ENCODE measurements at regions not wholly inside any gene's neighbourhood (a gene's known extent, or its start where the extent isn't known, plus 50 kb on each side); places are given as distances from the start of the nearest gene placed in this dataset.

DNA sequence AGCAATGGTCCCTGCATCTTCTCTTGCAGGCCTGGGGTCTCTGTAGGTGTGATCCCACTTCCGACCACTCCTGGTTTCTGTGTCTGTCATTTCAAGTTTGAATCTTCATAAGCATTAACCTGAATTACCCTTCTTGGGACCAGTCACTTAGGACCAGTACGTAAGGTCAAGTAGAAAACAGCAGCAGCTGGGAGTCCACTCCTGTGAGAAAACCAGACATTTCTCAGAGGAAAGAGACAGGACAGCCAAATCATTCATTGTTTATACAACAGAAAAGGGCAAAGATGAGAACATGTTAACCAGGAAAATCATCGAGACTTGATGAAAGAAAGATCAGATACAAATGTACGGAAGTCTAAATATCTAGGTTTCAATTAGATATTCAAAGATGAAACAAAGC lies 163.0 kb downstream of the MREG start:
- Histone ChIP-seq H3K27me3 (no peaks in the 10 kb centered on the region), H3K4me1 (ENCODE audit: insufficient read depth) (peaks cover 2% of the 10 kb centered on the region), H3K9me3 (no peaks in the 10 kb centered on the region), H3K27ac (no peak overlapping the region), H3K36me3 (no peaks in the 10 kb centered on the region), H3K4me3 (no peak overlapping the region)
- intact Hi-C loops (cut with DNase I) = no loop called here
- TF ChIP-seq, protein P1, sequence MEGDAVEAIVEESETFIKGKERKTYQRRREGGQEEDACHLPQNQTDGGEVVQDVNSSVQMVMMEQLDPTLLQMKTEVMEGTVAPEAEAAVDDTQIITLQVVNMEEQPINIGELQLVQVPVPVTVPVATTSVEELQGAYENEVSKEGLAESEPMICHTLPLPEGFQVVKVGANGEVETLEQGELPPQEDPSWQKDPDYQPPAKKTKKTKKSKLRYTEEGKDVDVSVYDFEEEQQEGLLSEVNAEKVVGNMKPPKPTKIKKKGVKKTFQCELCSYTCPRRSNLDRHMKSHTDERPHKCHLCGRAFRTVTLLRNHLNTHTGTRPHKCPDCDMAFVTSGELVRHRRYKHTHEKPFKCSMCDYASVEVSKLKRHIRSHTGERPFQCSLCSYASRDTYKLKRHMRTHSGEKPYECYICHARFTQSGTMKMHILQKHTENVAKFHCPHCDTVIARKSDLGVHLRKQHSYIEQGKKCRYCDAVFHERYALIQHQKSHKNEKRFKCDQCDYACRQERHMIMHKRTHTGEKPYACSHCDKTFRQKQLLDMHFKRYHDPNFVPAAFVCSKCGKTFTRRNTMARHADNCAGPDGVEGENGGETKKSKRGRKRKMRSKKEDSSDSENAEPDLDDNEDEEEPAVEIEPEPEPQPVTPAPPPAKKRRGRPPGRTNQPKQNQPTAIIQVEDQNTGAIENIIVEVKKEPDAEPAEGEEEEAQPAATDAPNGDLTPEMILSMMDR (IDR thresholded peaks at IDR 0.05) = no peak
- TF ChIP-seq POLR2A (IDR thresholded peaks at IDR 0.05) = no peak
- TF ChIP-seq EP300 (IDR thresholded peaks at IDR 0.05) = no peak
- no peak for DNase-seq
- WGBS, 3 donors = 78 to 84% (median 84%) methylated on average over 4 of the region's 4 CpGs

- TF ChIP-seq POLR2A (IDR thresholded peaks at IDR 0.05) (no peak), EP300 (IDR thresholded peaks at IDR 0.05) (no peak)
- TF ChIP-seq, protein P1 (IDR thresholded peaks at IDR 0.05) = no peak
- H3K4me3 ChIP-seq = no peak overlapping the region
- WGBS, 3 donors = 66 to 75% (median 70%) methylated on average over 6 of the region's 6 CpGs
- H3K36me3 ChIP-seq = no peaks in the 10 kb centered on the region
- DNase-seq = no peak
- H3K27ac ChIP-seq = no peak overlapping the region
- no peaks in the 10 kb centered on the region for H3K9me3 ChIP-seq
- H3K27me3 ChIP-seq = no peaks in the 10 kb centered on the region
- intact Hi-C loops (cut with DNase I) = loop anchor here in 1 of 4 donors (10.0 kb wide), 1 partner anchor 395 kb away; no protein-coding TSS in a partner anchor
- H3K4me1 ChIP-seq (ENCODE audit: insufficient read depth) = peaks cover 2% of the 10 kb centered on the region
Measured at GRCh38 chr2:215849771-215850170, 163.6 kb downstream of the MREG start.

DNA sequence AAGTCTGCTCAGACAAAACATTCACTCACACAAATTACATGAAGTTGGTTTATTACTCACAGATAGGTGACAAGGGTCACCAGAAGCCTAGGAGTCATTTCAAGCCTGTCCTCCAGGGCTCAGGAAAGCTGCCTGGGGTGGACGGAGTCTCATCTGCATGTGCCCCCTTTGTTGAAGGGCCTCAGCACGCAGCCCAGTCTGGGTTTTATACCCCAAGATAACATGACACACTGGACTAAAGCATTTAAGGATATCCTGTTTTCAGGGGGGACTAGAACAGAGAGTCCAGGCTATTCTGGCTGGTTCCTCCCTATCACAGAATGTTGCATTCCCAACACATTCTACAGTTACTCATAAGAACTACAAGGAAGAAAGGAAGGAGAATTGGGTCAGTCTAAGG lies 164.7 kb downstream of the MREG start:
- peaks cover 2% of the 10 kb centered on the region for H3K4me1 ChIP-seq (ENCODE audit: insufficient read depth)
- TF ChIP-seq, protein P1 (IDR thresholded peaks at IDR 0.05) = no peak
- TF ChIP-seq EP300 (IDR thresholded peaks at IDR 0.05) (no peak), POLR2A (IDR thresholded peaks at IDR 0.05) (no peak)
- no peaks in the 10 kb centered on the region for H3K27me3 ChIP-seq
- WGBS, 3 donors = 93 to 96% (median 93%) methylated on average over 2 of the region's 2 CpGs
- intact Hi-C loops (cut with DNase I) = loop anchor here in 1 of 4 donors (10.0 kb wide), 1 partner anchor 394 kb away; no protein-coding TSS in a partner anchor
- no peaks in the 10 kb centered on the region for H3K9me3 ChIP-seq
- no peak overlapping the region for H3K27ac ChIP-seq
- H3K36me3 ChIP-seq = no peaks in the 10 kb centered on the region
- no peak for DNase-seq
- no peak overlapping the region for H3K4me3 ChIP-seq

- no peaks in the 10 kb centered on the region for H3K27me3 ChIP-seq
- DNase-seq = no peak
- no peak overlapping the region for H3K4me3 ChIP-seq
- peaks cover 2% of the 10 kb centered on the region for H3K4me1 ChIP-seq (ENCODE audit: insufficient read depth)
- intact Hi-C loops (cut with DNase I) = loop anchor here in 1 of 4 donors (10.0 kb wide), 1 partner anchor 393 kb away; no protein-coding TSS in a partner anchor
- no peaks in the 10 kb centered on the region for H3K36me3 ChIP-seq
- no peak overlapping the region for H3K27ac ChIP-seq
- whole genome bisulfite sequencing, 3 donors = 60 to 72% (median 66%) methylated on average over 3 of the region's 3 CpGs
- TF ChIP-seq POLR2A (IDR thresholded peaks at IDR 0.05) (no peak), EP300 (IDR thresholded peaks at IDR 0.05) (no peak)
- TF ChIP-seq, protein P1 (IDR thresholded peaks at IDR 0.05) = no peak
- no peaks in the 10 kb centered on the region for H3K9me3 ChIP-seq
Measured at GRCh38 chr2:215848146-215848545, 165.2 kb downstream of the MREG start.

All from ovary (tissue), 7 donors.